ENCODE measurements at regions not wholly inside any gene's neighbourhood (a gene's known extent, or its start where the extent isn't known, plus 50 kb on each side); places are given as distances from the start of the nearest gene placed in this dataset.

DNA sequence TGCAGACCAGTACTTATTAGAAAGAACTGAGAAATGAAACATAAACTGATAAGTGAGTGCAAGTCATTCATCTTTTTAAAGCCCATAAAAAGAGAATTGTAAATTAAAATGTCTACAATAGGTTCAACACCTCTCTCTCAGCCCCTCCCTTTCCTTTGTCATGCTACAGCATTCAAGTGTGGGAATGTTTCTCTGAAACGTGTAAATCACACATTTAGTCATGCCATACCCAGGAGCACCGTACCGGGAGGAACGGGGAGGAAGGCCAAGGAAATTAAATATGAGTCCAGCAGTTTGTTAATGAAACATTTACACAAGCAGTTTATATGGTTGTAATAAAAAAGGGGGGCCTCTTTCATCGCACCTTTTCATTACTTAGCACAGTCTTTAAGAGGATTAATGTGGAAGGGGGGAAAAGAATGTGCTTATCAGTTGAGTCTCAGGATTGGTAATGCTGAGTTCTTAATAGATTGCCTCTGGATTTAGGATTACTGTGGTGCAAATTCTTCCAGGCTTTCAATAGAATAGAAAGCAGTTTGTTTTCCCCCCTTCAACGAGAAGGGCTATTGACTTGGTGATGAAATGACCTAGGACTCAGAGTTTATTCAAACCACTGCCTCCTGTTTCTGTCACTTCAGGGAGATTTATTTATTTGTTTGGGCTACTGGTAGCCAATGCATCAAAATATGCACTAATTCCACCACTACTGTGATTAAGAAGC lies 176.0 kb upstream of the ZNF608 start:
- TF ChIP-seq, protein P1, sequence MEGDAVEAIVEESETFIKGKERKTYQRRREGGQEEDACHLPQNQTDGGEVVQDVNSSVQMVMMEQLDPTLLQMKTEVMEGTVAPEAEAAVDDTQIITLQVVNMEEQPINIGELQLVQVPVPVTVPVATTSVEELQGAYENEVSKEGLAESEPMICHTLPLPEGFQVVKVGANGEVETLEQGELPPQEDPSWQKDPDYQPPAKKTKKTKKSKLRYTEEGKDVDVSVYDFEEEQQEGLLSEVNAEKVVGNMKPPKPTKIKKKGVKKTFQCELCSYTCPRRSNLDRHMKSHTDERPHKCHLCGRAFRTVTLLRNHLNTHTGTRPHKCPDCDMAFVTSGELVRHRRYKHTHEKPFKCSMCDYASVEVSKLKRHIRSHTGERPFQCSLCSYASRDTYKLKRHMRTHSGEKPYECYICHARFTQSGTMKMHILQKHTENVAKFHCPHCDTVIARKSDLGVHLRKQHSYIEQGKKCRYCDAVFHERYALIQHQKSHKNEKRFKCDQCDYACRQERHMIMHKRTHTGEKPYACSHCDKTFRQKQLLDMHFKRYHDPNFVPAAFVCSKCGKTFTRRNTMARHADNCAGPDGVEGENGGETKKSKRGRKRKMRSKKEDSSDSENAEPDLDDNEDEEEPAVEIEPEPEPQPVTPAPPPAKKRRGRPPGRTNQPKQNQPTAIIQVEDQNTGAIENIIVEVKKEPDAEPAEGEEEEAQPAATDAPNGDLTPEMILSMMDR (IDR thresholded peaks at IDR 0.05) = no peak
- no peak for TF ChIP-seq POLR2A (IDR thresholded peaks at IDR 0.05)
